H9 (cell line): ENCODE measurements at regions not wholly inside any gene's neighbourhood (a gene's known extent, or its start where the extent isn't known, plus 50 kb on each side); places are given as distances from the start of the nearest gene placed in this dataset.

Experiments used
- DNase-seq: peaks from one replicate; pipeline ENCODE4 v3.0.0-alpha.2; 2017
- H2AFZ ChIP-seq: one replicate; pipeline ENCODE4 v1.6.1; 2013; ENCODE audit warnings: mild to moderate bottlenecking, low read length, control low read depth, moderate library complexity
- H2AK5ac ChIP-seq: 2 replicates; pipeline ENCODE4 v1.6.1; 2013; ENCODE audit warnings: low read length, control low read depth, mixed read lengths; ENCODE audit not compliant: insufficient read length
- H2BK120ac ChIP-seq: one replicate; pipeline ENCODE4 v1.6.1; 2013; ENCODE audit warnings: low read depth, mild to moderate bottlenecking, low read length, control low read depth, inconsistent platforms; ENCODE audit not compliant: poor library complexity, severe bottlenecking
- H2BK12ac ChIP-seq: 2 replicates; pipeline ENCODE4 v1.6.1; 2013; ENCODE audit warnings: low read length, control low read depth, mixed read lengths, low read depth; ENCODE audit not compliant: insufficient read length
- H2BK15ac ChIP-seq: 2 replicates; pipeline ENCODE4 v1.6.1; 2013; ENCODE audit warnings: low read depth, low read length, control low read depth
- H2BK20ac ChIP-seq: one replicate; pipeline ENCODE4 v1.6.1; 2013; ENCODE audit warnings: low read depth, mild to moderate bottlenecking, low read length, control low read depth, inconsistent platforms; ENCODE audit not compliant: poor library complexity, severe bottlenecking
- H2BK5ac ChIP-seq: 2 replicates; pipeline ENCODE4 v1.6.1; 2013; ENCODE audit warnings: low read length, control low read depth, mixed read lengths; ENCODE audit not compliant: insufficient read length
- H3K14ac ChIP-seq: 2 replicates; pipeline ENCODE4 v1.6.1; 2013; ENCODE audit warnings: low read length, control low read depth; ENCODE audit not compliant: insufficient read depth
- H3K18ac ChIP-seq: 2 replicates; pipeline ENCODE4 v1.6.1; 2013; ENCODE audit warnings: low read depth, mild to moderate bottlenecking, mixed read lengths, low read length, control low read depth; ENCODE audit not compliant: insufficient read length
- H3K23ac ChIP-seq: 2 replicates; pipeline ENCODE4 v1.6.1; 2013; ENCODE audit warnings: low read length, control low read depth, mixed read lengths, low read depth; ENCODE audit not compliant: insufficient read length
- H3K23me2 ChIP-seq: 2 replicates; pipeline ENCODE4 v1.6.1; 2013; ENCODE audit warnings: low read depth, mild to moderate bottlenecking, mixed read lengths, low read length, control low read depth; ENCODE audit not compliant: insufficient read length, poor library complexity, severe bottlenecking
- H3K27ac ChIP-seq: 2 replicates; pipeline ENCODE4 v1.5.1; 2013; ENCODE audit warnings: low read length, control low read depth, mixed read lengths, low read depth; ENCODE audit not compliant: insufficient read length
- H3K27me3 ChIP-seq: 2 replicates; pipeline ENCODE4 v1.6.1; 2013; ENCODE audit warnings: low read length, control low read depth, inconsistent platforms; ENCODE audit not compliant: insufficient read depth
- H3K4ac ChIP-seq: 2 replicates; pipeline ENCODE4 v1.6.1; 2013; ENCODE audit warnings: low read depth, mild to moderate bottlenecking, control low read depth, inconsistent platforms, low read length, moderate library complexity
- H3K4me1 ChIP-seq: 2 replicates; pipeline ENCODE4 v1.6.1; 2013; ENCODE audit warnings: low read length, control low read depth, inconsistent platforms; ENCODE audit not compliant: insufficient read depth
- H3K4me2 ChIP-seq: 2 replicates; pipeline ENCODE4 v1.6.1; 2013; ENCODE audit warnings: low read length, control low read depth, mixed read lengths; ENCODE audit not compliant: insufficient read length, insufficient read depth
- H3K56ac ChIP-seq: 2 replicates; pipeline ENCODE4 v1.6.1; 2013; ENCODE audit warnings: low read depth, mild to moderate bottlenecking, mixed read lengths, low read length, control low read depth; ENCODE audit not compliant: insufficient read length
- H3K79me1 ChIP-seq: 2 replicates; pipeline ENCODE4 v1.6.1; 2013; ENCODE audit warnings: low read depth, mild to moderate bottlenecking, moderate library complexity, low read length, control low read depth, inconsistent platforms; ENCODE audit not compliant: insufficient read depth, poor library complexity, severe bottlenecking
- H3K79me2 ChIP-seq: 2 replicates; pipeline ENCODE4 v1.6.1; 2013; ENCODE audit warnings: low read length, control low read depth, inconsistent platforms; ENCODE audit not compliant: insufficient read depth
- H3K9ac ChIP-seq: 2 replicates; pipeline ENCODE4 v1.6.1; 2013; ENCODE audit warnings: low read length, control low read depth, mixed read lengths; ENCODE audit not compliant: insufficient read length; ENCODE audit errors: extremely low read depth
- H3K9me3 ChIP-seq: one replicate; pipeline ENCODE4 v1.6.1; 2013; ENCODE audit warnings: low read depth, low read length, inconsistent platforms; ENCODE audit not compliant: control insufficient read depth
- H3T11ph ChIP-seq: one replicate; pipeline ENCODE4 v1.6.1; 2013; ENCODE audit warnings: mild to moderate bottlenecking, low read length, control low read depth, inconsistent platforms
- H4K20me1 ChIP-seq: one replicate; pipeline ENCODE4 v1.6.1; 2013; ENCODE audit not compliant: control insufficient read depth, insufficient read length, insufficient read depth
- H4K5ac ChIP-seq: 2 replicates; pipeline ENCODE4 v1.6.1; 2013; ENCODE audit warnings: low read depth, mild to moderate bottlenecking, mixed read lengths, low read length, control low read depth; ENCODE audit not compliant: insufficient read length
- H4K8ac ChIP-seq: replicated peaks from 2 replicates; pipeline ENCODE4 v1.6.1; 2013; ENCODE audit warnings: low read length, control low read depth, mixed read lengths, low read depth; ENCODE audit not compliant: insufficient read length
- H4K91ac ChIP-seq: 2 replicates; pipeline ENCODE4 v1.6.1; 2013; ENCODE audit warnings: low read depth, mild to moderate bottlenecking, moderate library complexity, mixed read lengths, low read length, control low read depth; ENCODE audit not compliant: insufficient read length
- H3K27ac Mint-ChIP-seq, 3 experiments: 2 replicates in 2 of 3; 3 replicates in 1 of 3; pipeline ENCODE4 v1.8.0; 2020 to 2021; ENCODE audit warnings: mixed read lengths in 3 of 3, mild to moderate bottlenecking in 1 of 3, moderate library complexity in 1 of 3
- H3K27me3 Mint-ChIP-seq: 2 replicates; pipeline ENCODE4 v1.8.0; 2021; ENCODE audit warnings: low read depth, mild to moderate bottlenecking, moderate library complexity, mixed read lengths
- H3K36me3 Mint-ChIP-seq, 3 experiments: 2 replicates in 2 of 3; 3 replicates in 1 of 3; pipeline ENCODE4 v1.8.0; 2020 to 2021; ENCODE audit warnings: low read depth in 3 of 3, mixed read lengths in 3 of 3; ENCODE audit not compliant: insufficient read depth in 1 of 3
- H3K4me1 Mint-ChIP-seq, 2 experiments: 2 replicates each; pipeline ENCODE4 v1.8.0; 2020; ENCODE audit warnings: mixed read lengths in 2 of 2
- H3K4me3 Mint-ChIP-seq, 2 experiments: 2 replicates in 1 of 2; 3 replicates in 1 of 2; pipeline ENCODE4 v1.8.0; 2020 to 2021; ENCODE audit warnings: mild to moderate bottlenecking in 2 of 2, mixed read lengths in 2 of 2, moderate library complexity in 1 of 2
- H3K9me3 Mint-ChIP-seq, 2 experiments: 2 replicates in 1 of 2; 3 replicates in 1 of 2; pipeline ENCODE4 v1.8.0; 2020; ENCODE audit warnings: mild to moderate bottlenecking in 2 of 2, mixed read lengths in 2 of 2, moderate library complexity in 1 of 2
- TF ChIP-seq, protein P1 (sequence below): fragments of 200-600 bp; sonication (generic); conservative IDR thresholded peaks from 3 replicates; pipeline ENCODE4 v1.8.0; 2021; ENCODE audit warnings: antibody characterized with exemption, mild to moderate bottlenecking

GRCh38 chr4:67343199-67343598 lies 202.1 kb downstream of the CENPC start:
- Histone ChIP-seq H3K14ac (no peak overlapping the region), H3K4me1 (peaks cover 4% of the 10 kb centered on the region; the same call in 1 of the 2 replicates), H4K8ac (no peak overlapping the region), H3K18ac (no peak overlapping the region), H4K91ac (no peak overlapping the region), H3K4ac (no peak overlapping the region), H2BK12ac (no peak overlapping the region), H3K56ac (no peak overlapping the region), H2AK5ac (no peak overlapping the region), H3K79me2 (no peaks in the 10 kb centered on the region), H4K5ac (no peak overlapping the region), H3K27ac (no peak overlapping the region), H2AFZ (no peak overlapping the region), H2BK20ac (no peak overlapping the region), H3K4me2 (no peak overlapping the region), H3K23me2 (no peaks in the 10 kb centered on the region), H3K23ac (no peak overlapping the region), H2BK5ac (no peak overlapping the region), H2BK120ac (no peak overlapping the region), H3K9ac (no peak overlapping the region), H2BK15ac (no peak overlapping the region), H3K9me3 (no peaks in the 10 kb centered on the region), H4K20me1 (no peaks in the 10 kb centered on the region), H3K79me1 (no peaks in the 10 kb centered on the region), H3K27me3 (no peaks in the 10 kb centered on the region), H3T11ph (no peak overlapping the region)
- Mint-ChIP-seq H3K4me3 (no peak overlapping the region), H3K27me3 (no peaks in the 10 kb centered on the region), H3K36me3 (no peaks in the 10 kb centered on the region), H3K27ac (no peak overlapping the region), H3K4me1 (peaks cover 10% of the 10 kb centered on the region in 2 experiments), H3K9me3 (no peaks in the 10 kb centered on the region)
- no peak for DNase-seq
- TF ChIP-seq, protein P1, sequence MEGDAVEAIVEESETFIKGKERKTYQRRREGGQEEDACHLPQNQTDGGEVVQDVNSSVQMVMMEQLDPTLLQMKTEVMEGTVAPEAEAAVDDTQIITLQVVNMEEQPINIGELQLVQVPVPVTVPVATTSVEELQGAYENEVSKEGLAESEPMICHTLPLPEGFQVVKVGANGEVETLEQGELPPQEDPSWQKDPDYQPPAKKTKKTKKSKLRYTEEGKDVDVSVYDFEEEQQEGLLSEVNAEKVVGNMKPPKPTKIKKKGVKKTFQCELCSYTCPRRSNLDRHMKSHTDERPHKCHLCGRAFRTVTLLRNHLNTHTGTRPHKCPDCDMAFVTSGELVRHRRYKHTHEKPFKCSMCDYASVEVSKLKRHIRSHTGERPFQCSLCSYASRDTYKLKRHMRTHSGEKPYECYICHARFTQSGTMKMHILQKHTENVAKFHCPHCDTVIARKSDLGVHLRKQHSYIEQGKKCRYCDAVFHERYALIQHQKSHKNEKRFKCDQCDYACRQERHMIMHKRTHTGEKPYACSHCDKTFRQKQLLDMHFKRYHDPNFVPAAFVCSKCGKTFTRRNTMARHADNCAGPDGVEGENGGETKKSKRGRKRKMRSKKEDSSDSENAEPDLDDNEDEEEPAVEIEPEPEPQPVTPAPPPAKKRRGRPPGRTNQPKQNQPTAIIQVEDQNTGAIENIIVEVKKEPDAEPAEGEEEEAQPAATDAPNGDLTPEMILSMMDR: no peak
